HG02938 (cell line): ENCODE measurements at regions not wholly inside any gene's neighbourhood (a gene's known extent, or its start where the extent isn't known, plus 50 kb on each side); places are given as distances from the start of the nearest gene placed in this dataset.

Experiments used
- ATAC-seq: cut with Tn5 transposase; IDR thresholded peaks from one replicate; pipeline ENCODE4 v1.9.1; 2021; ENCODE audit warnings: mild to moderate bottlenecking, moderate library complexity; ENCODE audit not compliant: unreplicated experiment

DNA sequence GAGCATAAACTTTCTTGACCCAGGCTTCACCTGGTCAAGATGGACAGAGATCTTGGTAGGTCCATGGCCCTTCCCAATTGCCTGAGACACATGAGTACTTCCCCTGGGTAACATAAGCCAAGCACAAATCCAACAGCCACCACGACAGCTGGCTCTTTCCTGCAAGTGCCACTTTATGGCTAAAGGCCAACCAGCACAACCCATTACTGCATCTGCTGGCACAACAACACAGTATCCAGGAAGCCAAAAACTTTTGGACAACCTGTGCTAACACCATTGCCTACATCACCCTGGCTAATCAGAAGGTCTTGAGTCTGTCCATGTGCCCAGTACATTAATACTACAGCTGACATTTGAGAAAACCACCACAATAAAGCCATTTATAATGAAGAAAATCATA is 548.0 kb upstream of the SEMA3D start:
- no peak for ATAC-seq

DNA sequence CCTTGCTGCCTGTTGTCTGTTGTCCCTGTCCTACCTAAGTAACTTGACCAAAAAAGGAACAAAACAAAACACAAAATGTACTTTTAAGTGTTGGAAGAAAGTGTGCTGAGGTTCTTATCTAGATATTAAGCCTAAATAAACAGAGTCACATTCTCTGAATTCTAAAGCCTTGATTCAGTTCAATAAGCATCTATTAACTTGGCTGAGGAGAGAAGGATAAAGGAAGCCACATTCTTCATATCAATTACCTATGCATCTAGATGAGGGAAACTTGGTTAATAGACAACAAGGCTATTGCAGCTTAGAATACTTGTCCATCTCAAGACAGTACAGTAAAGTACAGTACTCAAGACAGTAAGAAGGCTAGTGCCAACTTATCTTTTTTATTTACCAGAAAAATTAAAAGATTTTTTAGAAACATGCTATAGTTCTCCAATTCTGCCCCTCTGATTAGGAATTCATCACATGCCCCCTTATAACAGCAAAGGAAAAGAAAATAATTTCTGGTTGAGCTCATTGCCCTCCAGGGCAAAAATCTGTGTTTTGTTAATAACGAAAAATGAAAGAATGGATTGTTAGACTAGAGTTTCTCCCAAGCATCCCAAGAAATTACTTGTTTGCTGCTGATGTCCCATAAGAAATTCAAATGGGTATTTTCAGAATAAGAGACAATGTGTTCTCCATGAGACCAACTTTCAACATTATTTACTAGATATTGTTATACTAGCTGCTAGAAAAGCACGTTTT is 546.5 kb upstream of the SEMA3D start:
- ATAC-seq, result no peak

DNA sequence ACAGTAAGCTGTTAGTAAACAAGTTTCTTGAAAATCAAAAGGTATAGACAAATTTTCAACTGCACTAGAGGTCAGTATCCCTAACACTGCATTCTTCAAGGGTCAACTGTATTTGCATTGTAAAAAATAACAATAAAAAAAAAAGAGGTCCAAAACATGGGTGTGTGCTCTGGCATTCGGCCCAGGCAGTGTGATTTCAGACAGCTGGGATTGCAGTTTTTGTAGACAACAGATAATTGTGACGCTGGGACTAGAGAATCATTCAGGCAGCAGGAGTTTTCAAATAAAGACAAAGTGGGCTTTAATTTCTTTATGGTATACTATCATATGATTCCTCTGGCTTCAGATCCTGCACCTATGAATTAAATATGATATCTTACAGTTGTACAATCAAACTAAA is 543.2 kb upstream of the SEMA3D start:
- no peak for ATAC-seq

DNA sequence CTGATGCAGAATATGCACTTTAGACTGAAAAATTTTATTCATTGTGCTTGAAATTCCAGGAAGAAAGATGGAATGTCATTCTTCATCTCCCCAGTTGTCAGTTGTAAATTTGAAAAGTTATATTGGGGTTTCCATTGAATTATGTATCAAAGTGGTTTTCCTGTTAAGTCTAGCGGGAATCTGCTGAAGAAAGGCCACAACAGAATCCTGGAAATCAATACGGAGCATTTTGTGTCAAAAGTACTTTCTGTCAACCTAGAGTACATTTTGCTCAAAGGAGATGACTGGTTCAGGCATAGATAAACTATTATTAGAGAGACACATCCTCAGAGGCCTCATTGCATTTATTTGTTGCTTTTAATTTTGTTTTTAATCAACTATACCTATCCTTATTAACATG is 538.2 kb upstream of the SEMA3D start:
- no peak for ATAC-seq

DNA sequence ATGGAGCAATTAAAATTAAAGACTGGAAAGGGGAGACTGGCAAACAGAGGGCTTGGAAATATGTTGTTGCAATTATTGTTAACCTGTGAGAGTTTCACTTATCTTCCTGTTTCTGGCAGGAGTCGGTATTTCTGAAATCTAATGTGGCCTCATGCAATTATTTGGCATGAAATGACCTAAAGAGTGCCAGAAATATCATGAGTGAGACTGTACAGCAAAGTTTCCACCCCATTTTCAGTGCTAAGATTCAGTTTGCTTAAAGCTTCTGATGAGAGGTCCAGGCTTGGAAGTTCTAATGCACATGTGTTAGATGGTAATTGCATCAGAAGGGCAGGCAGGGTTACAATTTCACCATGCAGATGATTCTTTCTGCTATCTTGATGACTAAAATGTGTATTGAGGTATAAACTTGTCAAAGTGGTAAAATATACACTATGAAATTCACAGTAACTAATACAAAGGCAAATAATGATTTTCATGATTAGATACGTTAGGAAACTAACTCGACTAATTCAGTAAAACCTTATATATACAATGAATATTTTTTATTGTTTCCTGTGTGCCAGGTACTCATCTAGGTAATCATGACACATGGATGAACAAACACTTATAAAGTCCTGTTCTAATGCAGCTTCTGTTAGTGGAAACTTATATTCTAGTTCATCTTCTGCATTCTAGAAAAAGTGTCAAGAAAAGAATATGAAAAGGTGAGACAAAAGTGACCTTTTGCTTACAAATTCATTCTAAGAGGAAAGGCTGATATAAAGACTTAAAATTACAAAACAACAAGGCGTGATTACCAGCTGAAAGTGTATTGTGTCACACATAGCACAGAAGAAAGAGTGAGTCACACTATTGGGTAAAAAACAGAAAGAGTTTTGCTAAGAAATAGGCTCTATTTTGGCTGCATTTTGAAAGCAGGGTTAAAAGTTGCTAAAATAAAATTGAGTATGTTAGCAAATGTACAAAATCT is 533.4 kb upstream of the SEMA3D start:
- no peak for ATAC-seq

DNA sequence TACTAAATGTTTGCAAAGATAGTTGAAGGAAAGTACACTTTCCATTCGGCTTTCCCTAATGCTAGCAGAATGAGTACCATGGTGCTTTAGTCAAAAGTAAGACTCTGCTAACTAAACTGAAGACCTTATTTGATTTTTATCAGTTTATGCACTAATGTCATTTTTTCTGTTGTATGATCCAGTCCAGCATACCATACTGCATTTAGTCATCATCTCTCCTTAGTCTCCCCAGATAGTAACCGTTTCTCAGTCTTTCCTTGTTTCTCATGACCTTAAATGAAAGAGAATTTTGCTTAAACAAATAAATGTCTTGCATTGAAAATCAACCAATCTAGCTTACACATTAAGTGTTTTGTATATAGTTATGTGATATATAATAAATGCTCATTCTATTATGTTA is 529.5 kb upstream of the SEMA3D start:
- ATAC-seq, result no peak

DNA sequence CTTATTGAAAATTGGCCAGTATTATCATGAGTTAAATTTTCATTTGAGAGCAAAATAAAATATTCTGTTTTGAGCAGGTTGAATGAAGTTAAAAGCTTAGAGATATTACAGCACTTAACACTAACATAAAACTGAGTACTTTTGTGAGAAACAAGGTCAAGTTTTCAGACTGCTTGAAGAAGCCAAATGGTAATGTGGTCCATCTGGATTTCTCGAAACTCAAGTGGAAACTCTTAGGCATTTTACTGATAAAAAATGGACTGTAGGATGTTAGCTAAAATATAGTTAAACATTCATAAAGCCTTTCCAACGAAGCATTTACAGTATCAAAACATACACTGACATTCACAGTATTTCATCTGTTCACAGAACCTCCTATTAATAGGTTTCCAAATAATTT is 528.1 kb upstream of the SEMA3D start:
- ATAC-seq, result no peak

DNA sequence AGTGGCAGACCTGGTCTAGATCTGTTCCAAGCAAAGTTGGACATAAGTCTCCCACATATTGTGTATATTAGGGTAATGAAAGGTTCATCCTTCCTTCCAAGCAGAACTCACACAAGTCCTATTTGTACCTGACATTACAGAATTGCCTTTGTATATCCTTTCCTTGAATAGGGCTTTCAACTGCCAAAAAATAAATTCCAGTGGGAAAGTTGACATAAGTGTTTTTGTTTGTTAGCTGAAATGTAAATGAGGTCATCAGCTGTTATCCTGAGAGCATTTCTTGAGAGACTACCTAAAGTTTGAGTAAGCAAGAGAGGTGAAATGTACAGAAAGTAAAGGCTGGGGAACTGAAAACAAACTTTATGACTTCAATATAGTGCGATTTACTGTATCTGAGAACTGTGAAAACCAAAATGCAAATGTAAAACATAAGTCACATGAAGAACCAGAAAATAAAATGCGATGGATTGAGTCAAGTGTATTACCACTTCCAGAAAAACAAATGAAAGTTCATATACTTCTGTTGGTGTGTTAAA is 527.3 kb upstream of the SEMA3D start:
- ATAC-seq, result peak; percentile 89

DNA sequence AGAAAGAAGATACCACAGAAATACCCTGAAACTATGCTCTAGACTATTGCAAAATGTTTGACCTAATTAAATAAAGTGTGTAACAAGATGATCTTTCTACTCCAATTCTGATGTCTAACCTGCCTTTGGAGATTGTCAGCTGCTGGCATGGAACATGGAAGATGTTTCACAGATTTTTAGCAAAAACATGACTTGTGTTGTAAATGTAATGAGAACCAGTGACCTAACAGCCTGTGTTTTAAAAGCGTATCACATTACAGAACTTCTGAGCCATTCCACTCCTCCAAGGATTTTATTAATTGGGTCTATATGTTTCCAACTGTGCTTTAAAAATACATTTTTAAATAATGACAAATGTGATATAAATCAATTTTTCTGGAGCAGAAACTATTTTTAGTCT is 526.3 kb upstream of the SEMA3D start:
- no peak for ATAC-seq

DNA sequence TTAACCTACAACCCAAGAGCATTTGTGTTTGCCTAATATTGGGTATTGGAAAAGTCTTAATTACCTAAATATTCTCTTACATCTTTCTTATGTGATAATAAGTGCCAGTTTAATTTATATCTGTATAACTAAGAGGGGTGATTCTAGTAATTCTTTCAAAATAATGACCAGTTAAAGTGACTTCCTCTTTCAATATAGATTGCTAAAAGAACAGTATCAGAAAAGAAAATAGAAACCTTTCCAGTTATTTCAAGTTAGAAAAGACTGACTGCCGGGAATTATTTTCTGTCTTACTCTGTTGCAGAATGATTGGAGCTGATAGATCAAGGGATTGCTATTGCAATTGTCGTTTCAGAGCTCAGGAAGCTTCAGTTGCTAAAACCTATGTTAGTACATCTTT is 525.0 kb upstream of the SEMA3D start:
- ATAC-seq, result no peak

DNA sequence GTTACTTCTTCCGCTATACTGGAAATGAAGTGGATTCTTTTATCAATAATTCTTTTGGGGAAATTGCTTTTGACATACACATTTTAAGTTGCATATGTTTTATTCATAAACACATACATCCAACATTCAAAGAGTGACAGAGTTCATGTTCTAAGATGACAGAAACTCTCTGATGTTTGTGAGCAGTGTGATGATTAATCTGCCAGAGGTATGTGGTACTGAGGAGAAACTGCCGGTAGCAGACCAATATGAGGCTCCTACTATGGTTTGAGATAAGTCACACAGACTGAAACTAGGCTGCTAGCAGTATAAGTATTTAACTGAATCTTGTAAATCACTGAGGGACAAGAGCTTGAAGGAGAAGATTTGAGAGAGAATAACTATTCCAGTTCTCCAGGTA is 524.1 kb upstream of the SEMA3D start:
- ATAC-seq, result no peak

DNA sequence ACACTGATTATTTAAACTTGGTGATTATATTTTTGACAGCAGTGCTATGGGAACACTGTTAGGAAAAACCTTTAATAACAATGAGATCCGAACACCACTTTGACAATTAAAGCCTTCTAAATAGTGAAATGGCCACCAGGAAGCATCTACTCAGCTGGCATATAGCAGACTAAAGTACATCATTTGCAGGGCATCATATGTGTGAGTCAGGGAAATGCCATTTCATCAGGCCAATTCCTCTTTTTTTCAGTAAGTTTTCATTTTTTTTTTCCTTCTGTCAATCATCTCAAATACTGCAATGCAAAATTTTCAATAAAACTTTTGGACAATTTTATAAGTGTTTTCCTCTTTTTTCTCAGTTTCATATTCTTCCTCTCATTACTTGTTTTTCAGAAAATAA is 521.4 kb upstream of the SEMA3D start:
- ATAC-seq, result no peak

DNA sequence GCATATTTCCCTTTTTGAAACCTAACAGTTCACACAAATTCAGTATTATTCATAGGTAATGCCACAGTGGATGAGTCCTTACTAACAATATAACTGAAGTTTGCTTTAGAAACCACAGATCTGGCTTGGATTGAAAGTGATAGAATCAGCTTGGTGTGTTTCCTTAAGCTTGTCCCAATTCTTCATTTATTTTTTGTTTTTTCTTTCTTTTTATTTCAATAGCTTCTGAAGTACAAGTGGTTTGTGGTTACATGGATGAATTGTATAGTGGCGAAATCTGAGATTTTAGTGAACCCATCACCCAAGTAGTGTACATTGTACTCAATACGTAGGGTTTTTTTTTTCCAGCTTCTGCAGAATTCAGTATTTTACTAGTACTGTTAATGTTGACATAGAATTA is 518.2 kb upstream of the SEMA3D start:
- no peak for ATAC-seq

DNA sequence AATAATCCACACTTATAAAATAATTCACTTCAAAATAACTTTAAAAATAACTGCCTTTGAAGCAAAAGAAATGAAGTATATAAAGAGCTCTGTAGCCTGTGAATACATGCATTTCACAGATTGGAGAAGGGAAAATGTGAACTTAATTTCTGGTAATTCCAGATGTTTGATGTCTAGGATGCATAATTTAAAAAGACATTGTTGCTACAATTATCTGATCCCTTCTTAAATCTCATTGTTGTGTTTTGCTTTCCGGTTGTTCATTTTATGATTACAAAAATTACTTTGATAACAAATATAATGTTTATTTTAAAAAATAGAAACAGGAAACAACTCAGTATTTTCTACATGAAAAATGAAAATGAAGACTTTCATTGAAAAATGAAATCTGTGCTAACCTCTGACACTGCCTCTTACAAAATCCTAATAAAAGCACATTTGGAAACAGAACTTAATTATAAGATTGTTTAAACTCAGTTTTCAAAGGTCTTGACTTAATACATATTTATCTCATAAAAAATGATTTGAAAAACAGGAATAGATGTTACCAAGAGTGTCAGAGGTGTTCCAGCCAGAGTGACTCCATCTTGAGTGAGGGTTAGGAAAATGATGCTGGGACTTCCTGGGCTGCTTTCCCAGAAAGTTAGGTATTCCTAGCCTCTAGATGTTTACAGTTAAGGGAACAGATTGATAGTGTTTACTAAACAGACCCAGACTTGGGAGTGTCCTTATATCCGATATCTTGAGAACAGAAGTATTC is 516.6 kb upstream of the SEMA3D start:
- ATAC-seq, result no peak

DNA sequence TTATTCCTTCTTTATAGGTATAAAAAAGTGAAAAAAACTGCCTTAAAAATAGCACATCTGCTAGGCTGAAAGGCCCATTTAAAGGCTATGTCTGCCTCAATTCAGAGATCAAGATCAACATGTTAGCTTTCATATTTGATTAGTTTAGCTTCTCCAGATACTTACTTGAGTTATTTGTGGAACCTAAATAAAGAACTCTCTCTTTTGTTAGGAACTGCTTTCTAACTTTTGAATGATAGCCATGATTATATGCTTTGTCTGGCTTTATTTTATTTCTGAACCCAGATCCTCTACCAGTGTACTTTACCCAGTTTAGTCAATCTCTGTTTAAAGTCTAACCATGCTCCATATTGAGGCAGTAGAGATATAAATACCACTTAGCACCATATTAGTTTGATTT is 515.5 kb upstream of the SEMA3D start:
- no peak for ATAC-seq

DNA sequence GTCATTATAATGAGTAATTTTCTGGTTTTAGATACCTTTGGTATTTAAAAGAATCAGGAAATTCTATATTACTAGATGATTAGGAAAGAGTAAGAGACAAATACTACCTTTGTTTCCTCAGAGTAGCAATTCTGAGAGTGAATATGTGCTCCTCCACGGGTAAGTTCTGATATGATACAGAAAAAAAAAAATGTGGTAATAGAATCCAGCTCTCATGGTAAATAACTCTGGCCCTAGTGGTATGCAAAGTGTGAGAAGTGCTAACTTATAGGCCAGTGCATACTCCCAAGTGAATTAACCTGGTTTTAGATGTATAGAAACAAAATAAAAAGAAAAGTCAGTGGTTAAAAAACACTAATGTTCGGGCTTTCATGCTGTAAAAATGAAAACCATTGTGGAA is 512.6 kb upstream of the SEMA3D start:
- ATAC-seq, result no peak

DNA sequence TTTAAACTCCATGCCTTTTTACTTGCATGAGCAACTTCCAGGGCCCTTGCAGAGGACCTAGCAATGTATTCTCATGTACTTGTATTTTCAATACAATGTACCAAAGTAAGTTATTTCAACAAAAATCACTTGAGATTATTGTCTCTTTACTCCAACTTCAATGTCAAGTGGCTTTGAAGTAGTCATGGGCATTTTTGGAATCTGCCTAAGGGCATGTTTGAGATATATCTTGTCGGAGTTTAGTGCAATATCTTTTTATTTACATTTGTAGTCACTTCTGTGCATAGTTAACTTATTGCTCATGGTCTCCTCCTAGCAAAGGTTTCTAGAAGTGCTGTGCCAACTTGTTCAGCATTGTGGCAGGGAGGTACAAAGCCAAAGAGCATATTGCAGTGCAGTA is 508.7 kb upstream of the SEMA3D start:
- ATAC-seq, result no peak

DNA sequence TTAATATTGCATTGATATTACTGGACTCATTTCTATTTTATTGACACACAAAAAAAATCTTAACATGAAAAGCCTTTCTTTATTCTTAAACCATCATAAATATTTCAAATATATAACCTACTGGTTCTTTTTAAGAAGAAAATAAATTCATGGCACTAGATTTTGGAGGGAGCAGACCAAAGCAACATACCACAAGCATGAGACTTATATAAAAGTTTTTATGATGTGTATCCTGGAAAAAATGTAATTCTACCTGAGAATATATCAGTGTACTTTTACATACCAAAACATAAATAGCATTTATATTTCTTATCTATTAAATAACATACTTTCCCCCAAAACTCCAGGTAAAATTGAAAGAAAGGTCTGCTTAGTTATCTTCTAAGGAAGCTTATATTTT is 508.2 kb upstream of the SEMA3D start:
- ATAC-seq, result no peak

DNA sequence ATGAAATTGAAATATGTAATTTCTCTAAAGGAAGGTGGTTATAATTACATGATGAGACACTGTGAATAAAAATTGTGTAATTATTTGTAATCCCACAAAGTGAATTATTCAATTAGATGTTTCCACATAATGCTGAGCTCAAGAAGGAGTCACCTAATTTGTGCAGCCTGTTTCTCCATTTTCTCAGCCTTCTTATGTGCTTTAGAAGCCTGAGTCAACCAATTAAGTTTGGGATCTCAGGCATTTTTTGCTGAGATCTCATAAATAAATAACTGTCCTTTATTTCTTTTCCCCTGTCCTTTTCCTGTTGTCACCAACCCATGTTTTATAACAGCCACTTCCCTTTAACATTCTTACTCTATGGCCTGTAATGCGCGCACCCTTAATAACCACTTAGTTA is 506.5 kb upstream of the SEMA3D start:
- no peak for ATAC-seq

DNA sequence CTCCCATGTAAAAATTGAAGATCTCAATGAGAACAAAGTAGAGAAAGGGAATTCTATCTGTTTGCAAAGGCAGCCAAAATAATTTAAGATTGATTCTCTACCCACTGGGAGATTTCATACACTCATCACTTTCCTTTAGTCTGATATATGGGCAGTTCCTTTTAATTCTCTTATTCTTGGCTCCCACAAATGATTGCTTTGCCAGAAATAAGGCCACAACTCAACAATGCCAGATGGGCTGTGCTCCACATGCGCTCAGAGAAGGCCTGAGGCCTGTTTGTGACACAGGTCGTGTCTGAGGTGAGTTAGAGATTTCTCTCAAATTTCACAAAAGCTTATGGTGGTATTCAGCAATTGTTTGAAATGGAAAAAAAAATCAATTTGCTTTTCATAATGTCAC is 501.9 kb upstream of the SEMA3D start:
- no peak for ATAC-seq
